Activated naive CD4-positive, alpha-beta T cell treated with Interleukin-2 at 50 U/mL for 16 hours (primary cell): ENCODE measurements at regions not wholly inside any gene's neighbourhood (a gene's known extent, or its start where the extent isn't known, plus 50 kb on each side); places are given as distances from the start of the nearest gene placed in this dataset.
"Not testable (repeated sequence)": the region's sequence is repeated elsewhere in the genome, so short reads cannot be mapped to it uniquely, and the experiment has no call there.

Experiments used
- DNase-seq: peaks from one replicate; pipeline ENCODE4 v3.0.0-alpha.2; 2020

- no peak for DNase-seq
Observed at GRCh38 chr6:2611092-2611491, 139.6 kb downstream of the MYLK4 start.

- DNase-seq, result no peak
Observed at GRCh38 chr6:2608503-2608902, 142.2 kb downstream of the MYLK4 start.

GRCh38 chr6:2600363-2600762, 150.4 kb downstream of the MYLK4 start:
- no peak for DNase-seq

- no peak for DNase-seq
Observed at GRCh38 chr6:2599817-2600216, 150.9 kb downstream of the MYLK4 start.

- DNase-seq, result no peak
Observed at GRCh38 chr6:2598867-2599266, 151.9 kb downstream of the MYLK4 start.

- no peak for DNase-seq
Observed at GRCh38 chr6:2597991-2598390, 152.7 kb downstream of the MYLK4 start.

- DNase-seq, result not testable (repeated sequence)
Observed at GRCh38 chr6:2597457-2597856, 153.3 kb downstream of the MYLK4 start.

GRCh38 chr6:2596222-2596621, 154.5 kb downstream of the MYLK4 start:
- DNase-seq, result no peak

GRCh38 chr6:2594868-2595267, 155.9 kb downstream of the MYLK4 start:
- no peak for DNase-seq

- DNase-seq, result no peak
Observed at GRCh38 chr6:2593167-2593566, 157.6 kb downstream of the MYLK4 start.

GRCh38 chr6:2589171-2589661, 161.5 kb downstream of the MYLK4 start:
- DNase-seq, result no peak

GRCh38 chr6:2583459-2583858, 167.3 kb downstream of the MYLK4 start:
- DNase-seq, result no peak

- no peak for DNase-seq
Observed at GRCh38 chr6:2582268-2582667, 168.5 kb downstream of the MYLK4 start.

GRCh38 chr6:2581611-2582010, 169.1 kb downstream of the MYLK4 start:
- no peak for DNase-seq

- no peak for DNase-seq
Observed at GRCh38 chr6:2581011-2581410, 169.7 kb downstream of the MYLK4 start.

- DNase-seq, result no peak
Observed at GRCh38 chr6:2579804-2580570, 170.7 kb downstream of the MYLK4 start.

GRCh38 chr6:2579241-2579761, 171.4 kb downstream of the MYLK4 start:
- no peak for DNase-seq

GRCh38 chr6:2578767-2579166, 172.0 kb downstream of the MYLK4 start:
- no peak for DNase-seq

GRCh38 chr6:2576499-2576898, 174.2 kb downstream of the MYLK4 start:
- DNase-seq, result no peak

- no peak for DNase-seq
Observed at GRCh38 chr6:2575236-2575635, 175.5 kb downstream of the MYLK4 start.

GRCh38 chr6:2569420-2569819, 181.3 kb downstream of the MYLK4 start:
- not testable (repeated sequence) for DNase-seq

- DNase-seq, result no peak
Observed at GRCh38 chr6:2566048-2566447, 184.7 kb downstream of the MYLK4 start.

GRCh38 chr6:2565499-2565898, 185.2 kb downstream of the MYLK4 start:
- DNase-seq, result no peak

- DNase-seq, result no peak
Observed at GRCh38 chr6:2563635-2564034, 187.1 kb downstream of the MYLK4 start.
